ENCODE measurements at regions not wholly inside any gene's neighbourhood (a gene's known extent, or its start where the extent isn't known, plus 50 kb on each side); places are given as distances from the start of the nearest gene placed in this dataset.

GRCh38 chr3:56915966-56916586 is 114.3 kb upstream of the ARHGEF3 start:
- Histone ChIP-seq H3K27ac (ENCODE audit: insufficient read depth, low read length) (no peak overlapping the region), H2BK5ac (ENCODE audit: low read depth, low read length, poor library complexity, severe bottlenecking) (no peak overlapping the region), H3K4me2 (ENCODE audit: low read depth, low read length) (no peak overlapping the region), H3K36me3 (ENCODE audit: control insufficient read depth, insufficient read depth, low read length) (no peaks in the 10 kb centered on the region), H2BK120ac (ENCODE audit: low read depth, low read length) (no peak overlapping the region), H4K5ac (ENCODE audit: low read depth, low read length) (no peak overlapping the region), H3K14ac (replicated peaks; ENCODE audit: low read depth, low read length) (no peak overlapping the region), H3K79me1 (ENCODE audit: low read depth in 1 of 2, low read length in 2 of 2) (no peaks in the 10 kb centered on the region), H3K4me1 (ENCODE audit: control insufficient read depth, insufficient read depth, low read length) (no peaks in the 10 kb centered on the region), H4K91ac (ENCODE audit: insufficient read depth, low read depth, low read length) (no peak overlapping the region), H2AK9ac (replicated peaks; ENCODE audit: low read depth, low read length, poor library complexity) (peak overlapping the region; percentile 72), H3K56ac (ENCODE audit: extremely low read depth, insufficient read depth, low read length) (no peak overlapping the region), H3K4ac (ENCODE audit: low read depth, low read length) (no peak overlapping the region), H3K9ac (ENCODE audit: low read depth, low read length) (no peak overlapping the region), H3K9me1 (ENCODE audit: insufficient read depth, low read length) (no peaks in the 10 kb centered on the region), H3K18ac (ENCODE audit: low read depth, low read length) (no peak overlapping the region), H3K27me3 (ENCODE audit: control insufficient read depth, insufficient read depth, low read length) (peaks cover 3% of the 10 kb centered on the region), H3K23ac (ENCODE audit: low read depth, low read length) (no peak overlapping the region), H4K20me1 (ENCODE audit: insufficient read depth, low read length) (no peaks in the 10 kb centered on the region), H2AK5ac (ENCODE audit: low read depth, low read length) (no peak overlapping the region), H2BK20ac (ENCODE audit: low read depth, low read length) (no peak overlapping the region), H3K4me3 (ENCODE audit: insufficient read depth, low read depth, low read length) (no peak overlapping the region), H2AFZ (replicated peaks; ENCODE audit: low read length, poor library complexity) (peak overlapping the region; percentile 41), H3K9me3 (ENCODE audit: control insufficient read depth, insufficient read depth, low read length) (no peaks in the 10 kb centered on the region), H2BK15ac (ENCODE audit: low read depth, low read length) (no peak overlapping the region), H4K8ac (ENCODE audit: low read depth in 2 of 2, low read length in 2 of 2) (no peak overlapping the region)
- CTCF ChIA-PET = no interaction called here
- TF ChIP-seq ELK1 (IDR thresholded peaks at IDR 0.05; ENCODE audit: borderline replicate concordance, low read depth, low read length) (no peak), RAD21 (IDR thresholded peaks at IDR 0.05; ENCODE audit: low read length) (no peak), BHLHE40 (IDR thresholded peaks at IDR 0.05; ENCODE audit: low read depth, low read length) (no peak), NFE2L2 (IDR thresholded peaks at IDR 0.05; ENCODE audit: low read depth, low read length) (no peak), RFX5 (IDR thresholded peaks at IDR 0.05; ENCODE audit: low read depth, low read length) (no peak), SMC3 (IDR thresholded peaks at IDR 0.05; ENCODE audit: low read depth, low read length) (no peak), MXI1 (IDR thresholded peaks at IDR 0.05; ENCODE audit: borderline replicate concordance, low read depth, low read length) (no peak), CTCF (conservative IDR thresholded peaks at IDR 0.05; ENCODE audit: low read depth, low read length) (no peak), USF2 (IDR thresholded peaks at IDR 0.05; ENCODE audit: low read depth, low read length) (no peak), RCOR1 (IDR thresholded peaks at IDR 0.05; ENCODE audit: insufficient replicate concordance, low read length) (no peak), POLR2A (IDR thresholded peaks at IDR 0.05; ENCODE audit: low read depth, low read length) (no peak), FOS (IDR thresholded peaks at IDR 0.05; ENCODE audit: low read depth, low read length) (no peak)
- intact Hi-C loops (cut with micrococcal nuclease) (no loop called here), in situ Hi-C loops (cut with MboI; ENCODE audit: low sequenced_read_pairs) (no loop called here), dilution Hi-C loops (cut with HindIII; ENCODE audit: low sequenced_read_pairs, unreplicated experiment) (no loop called here)
- 60% methylated on average over 1 of the region's 16 CpGs; no CpG with 5 or more reads in 1 of the 2 experiments for WGBS, 2 experiments (ENCODE audit: extremely low coverage in 2 of 2, insufficient read length in 1 of 2)
- no peak for DNase-seq
- POLR2A ChIA-PET (ENCODE audit: unreplicated experiment) = no interaction called here
- no peak for ATAC-seq (ENCODE audit: low read depth)
- no TSS peak for BruUV-seq (replicated peaks)
